HL-60 (cell line): ENCODE measurements at regions not wholly inside any gene's neighbourhood (a gene's known extent, or its start where the extent isn't known, plus 50 kb on each side); places are given as distances from the start of the nearest gene placed in this dataset.

Source experiments
- DNase-seq, 2 experiments: peaks; one replicate each; pipeline ENCODE4 v3.0.0-alpha.2; 2010 to 2020; ENCODE audit warnings: low read depth in 1 of 2, low spot score in 1 of 2
- H3K27ac ChIP-seq: fragments of 250-450 bp; sonication (Bioruptor Pico); replicated peaks from 2 replicates; pipeline ENCODE4 v1.5.1; 2020; ENCODE audit warnings: mild to moderate bottlenecking, moderate library complexity
- H3K27me3 ChIP-seq: fragments of 250-450 bp; sonication (Bioruptor Pico); 2 replicates; pipeline ENCODE4 v1.5.1; 2021; ENCODE audit warnings: mild to moderate bottlenecking, moderate library complexity; ENCODE audit not compliant: insufficient read depth, poor library complexity, severe bottlenecking
- H3K4me3 ChIP-seq: replicated peaks from 2 replicates; pipeline ENCODE4 v1.5.1; 2011; ENCODE audit warnings: mild to moderate bottlenecking, control low read depth, low read length; ENCODE audit not compliant: insufficient read depth
- GABPA ChIP-seq: IDR thresholded peaks from 2 replicates; pipeline ENCODE4 v1.6.1; 2012; ENCODE audit warnings: low read depth
- POLR2AphosphoS5 ChIP-seq: IDR thresholded peaks from 2 replicates; pipeline ENCODE4 v1.6.1; 2012; ENCODE audit warnings: low read depth
- REST ChIP-seq: IDR thresholded peaks from 2 replicates; pipeline ENCODE4 v1.6.1; 2012; ENCODE audit warnings: low read depth; ENCODE audit not compliant: insufficient replicate concordance
- SPI1 ChIP-seq: IDR thresholded peaks from 2 replicates; pipeline ENCODE4 v1.6.1; 2012; ENCODE audit warnings: low read depth, mild to moderate bottlenecking, borderline replicate concordance
- TF ChIP-seq, protein P1 (sequence below): IDR thresholded peaks from one replicate; pipeline ENCODE4 v1.5.1; 2011; ENCODE audit warnings: low read length, control low read depth, inconsistent platforms; ENCODE audit not compliant: insufficient read depth

- no peak for DNase-seq
- TF ChIP-seq REST: no peak
- TF ChIP-seq, protein P1, sequence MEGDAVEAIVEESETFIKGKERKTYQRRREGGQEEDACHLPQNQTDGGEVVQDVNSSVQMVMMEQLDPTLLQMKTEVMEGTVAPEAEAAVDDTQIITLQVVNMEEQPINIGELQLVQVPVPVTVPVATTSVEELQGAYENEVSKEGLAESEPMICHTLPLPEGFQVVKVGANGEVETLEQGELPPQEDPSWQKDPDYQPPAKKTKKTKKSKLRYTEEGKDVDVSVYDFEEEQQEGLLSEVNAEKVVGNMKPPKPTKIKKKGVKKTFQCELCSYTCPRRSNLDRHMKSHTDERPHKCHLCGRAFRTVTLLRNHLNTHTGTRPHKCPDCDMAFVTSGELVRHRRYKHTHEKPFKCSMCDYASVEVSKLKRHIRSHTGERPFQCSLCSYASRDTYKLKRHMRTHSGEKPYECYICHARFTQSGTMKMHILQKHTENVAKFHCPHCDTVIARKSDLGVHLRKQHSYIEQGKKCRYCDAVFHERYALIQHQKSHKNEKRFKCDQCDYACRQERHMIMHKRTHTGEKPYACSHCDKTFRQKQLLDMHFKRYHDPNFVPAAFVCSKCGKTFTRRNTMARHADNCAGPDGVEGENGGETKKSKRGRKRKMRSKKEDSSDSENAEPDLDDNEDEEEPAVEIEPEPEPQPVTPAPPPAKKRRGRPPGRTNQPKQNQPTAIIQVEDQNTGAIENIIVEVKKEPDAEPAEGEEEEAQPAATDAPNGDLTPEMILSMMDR: no peak
- no peak for TF ChIP-seq POLR2AphosphoS5
- no peak for TF ChIP-seq SPI1
- TF ChIP-seq GABPA: no peak
- H3K27me3 ChIP-seq: no peaks in the 10 kb centered on the region
- no peak overlapping the region for H3K4me3 ChIP-seq
- no peak overlapping the region for H3K27ac ChIP-seq
Measured at GRCh38 chr6:145544041-145544440, 191.3 kb downstream of the EPM2A start.

GRCh38 chr6:145544514-145544913, 190.8 kb downstream of the EPM2A start:
- Histone ChIP-seq H3K4me3 (no peak overlapping the region), H3K27me3 (no peaks in the 10 kb centered on the region), H3K27ac (no peak overlapping the region)
- TF ChIP-seq SPI1 (no peak), POLR2AphosphoS5 (no peak), GABPA (no peak), REST (no peak)
- TF ChIP-seq, protein P1: no peak
- no peak for DNase-seq

DNA sequence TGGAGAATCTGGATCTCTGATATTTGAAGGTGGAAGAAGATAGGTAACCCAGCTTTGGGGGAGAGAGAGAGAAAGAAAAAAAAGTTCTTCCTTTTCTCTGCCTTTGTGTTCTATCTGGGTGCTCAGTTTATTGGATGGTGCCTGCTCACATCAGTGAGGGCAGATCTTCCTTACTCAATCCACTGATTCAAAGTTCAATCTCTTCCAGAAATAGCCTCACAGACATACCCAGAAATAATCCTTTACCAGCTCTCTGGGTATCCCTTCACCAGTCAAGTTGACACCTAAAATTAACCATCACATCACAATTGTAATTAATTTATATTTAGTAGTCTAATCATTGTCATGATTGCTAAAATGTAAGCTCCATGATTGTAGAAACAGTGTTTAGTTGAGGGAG, 189.1 kb downstream of the EPM2A start:
- Histone ChIP-seq H3K4me3 (no peak overlapping the region), H3K27me3 (no peaks in the 10 kb centered on the region), H3K27ac (no peak overlapping the region)
- DNase-seq: no peak
- TF ChIP-seq SPI1 (no peak), POLR2AphosphoS5 (no peak), REST (no peak), GABPA (no peak)
- TF ChIP-seq, protein P1: no peak
